AG08396 (cell line): ENCODE measurements at regions not wholly inside any gene's neighbourhood (a gene's known extent, or its start where the extent isn't known, plus 50 kb on each side); places are given as distances from the start of the nearest gene placed in this dataset.

Experiments
- DNase-seq: peaks from one replicate; pipeline ENCODE4 v3.0.0; 2012; ENCODE audit warnings: low spot score, mixed read lengths

GRCh38 chr2:225137971-225138370, 95.7 kb upstream of the DOCK10 start:
- no peak for DNase-seq

GRCh38 chr2:225136552-225136951, 94.3 kb upstream of the DOCK10 start:
- DNase-seq: no peak

GRCh38 chr2:225131898-225132297, 89.6 kb upstream of the DOCK10 start:
- no peak for DNase-seq

GRCh38 chr2:225130093-225130492, 87.8 kb upstream of the DOCK10 start:
- no peak for DNase-seq

- no peak for DNase-seq
Observed at GRCh38 chr2:225124311-225125017, 82.2 kb upstream of the DOCK10 start.

- no peak for DNase-seq
Observed at GRCh38 chr2:225122583-225123486, 80.6 kb upstream of the DOCK10 start.

- DNase-seq: no peak
Observed at GRCh38 chr2:225122007-225122406, 79.7 kb upstream of the DOCK10 start.

GRCh38 chr2:225120186-225120585, 77.9 kb upstream of the DOCK10 start:
- DNase-seq: peak; percentile 37

- DNase-seq: peak; percentile 11
Observed at GRCh38 chr2:225117051-225117716, 74.9 kb upstream of the DOCK10 start.

- DNase-seq: no peak
Observed at GRCh38 chr2:225114786-225115323, 72.6 kb upstream of the DOCK10 start.

- DNase-seq: no peak
Observed at GRCh38 chr2:225113371-225114015, 71.2 kb upstream of the DOCK10 start.

GRCh38 chr2:225112362-225113126, 70.3 kb upstream of the DOCK10 start:
- DNase-seq: no peak

- DNase-seq: no peak
Observed at GRCh38 chr2:225108805-225109204, 66.5 kb upstream of the DOCK10 start.

GRCh38 chr2:225104971-225105370, 62.7 kb upstream of the DOCK10 start:
- no peak for DNase-seq

GRCh38 chr2:225104321-225104720, 62.1 kb upstream of the DOCK10 start:
- DNase-seq: no peak

- no peak for DNase-seq
Observed at GRCh38 chr2:225103737-225104141, 61.5 kb upstream of the DOCK10 start.

- DNase-seq: peak; percentile 40
Observed at GRCh38 chr2:225100856-225101294, 58.6 kb upstream of the DOCK10 start.

- peak; percentile 8 for DNase-seq
Observed at GRCh38 chr2:225100269-225100668, 58.0 kb upstream of the DOCK10 start.

GRCh38 chr2:225097035-225097434, 54.8 kb upstream of the DOCK10 start:
- no peak for DNase-seq
